NCI-H2227 (cell line): ENCODE measurements at regions not wholly inside any gene's neighbourhood (a gene's known extent, or its start where the extent isn't known, plus 50 kb on each side); places are given as distances from the start of the nearest gene placed in this dataset.
"Not testable (repeated sequence)": the region's sequence is repeated elsewhere in the genome, so short reads cannot be mapped to it uniquely, and the experiment has no call there.

Source experiments
- DNase-seq: peaks from one replicate; lab custom pipeline; 2025; ENCODE audit not compliant: unreplicated experiment; lab: John Stamatoyannopoulos, UW

DNA sequence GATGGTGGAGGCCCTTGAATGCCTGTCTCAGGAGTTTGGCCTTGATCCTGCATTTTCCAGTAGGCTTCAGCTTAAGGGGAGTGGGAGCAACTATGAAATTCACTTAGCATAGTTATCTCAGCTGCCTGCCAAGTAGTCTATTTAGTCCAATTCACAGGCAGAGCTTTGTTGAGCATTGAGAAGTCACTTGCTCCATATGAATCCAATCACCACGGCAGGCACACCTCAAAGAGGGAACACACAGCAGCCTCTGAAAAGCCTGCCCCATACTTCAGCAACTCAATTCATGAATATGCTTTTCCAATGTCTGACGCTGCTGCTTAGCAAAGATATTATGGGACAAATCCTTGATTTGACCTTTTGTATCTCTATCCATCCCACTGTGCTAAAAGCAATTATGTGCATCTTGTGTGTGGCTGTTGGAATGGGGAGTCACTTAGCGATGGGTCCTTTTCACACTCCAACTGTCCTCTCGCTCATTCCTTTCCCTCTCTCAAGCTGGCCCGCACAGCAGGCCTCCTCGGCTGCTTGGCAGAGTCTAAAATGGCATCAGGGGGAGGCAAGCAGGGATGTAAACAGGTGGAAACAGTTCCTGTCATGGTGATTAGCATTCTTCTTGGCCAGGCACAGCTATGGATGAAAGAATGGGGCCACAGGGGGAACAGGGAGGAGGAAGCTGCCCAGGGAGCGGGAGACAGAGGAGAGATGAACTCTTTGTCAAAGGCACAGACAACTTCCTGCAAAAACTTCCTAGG is 56.0 kb upstream of the LRPPRC start:
- DNase-seq = peak; percentile 45

- no peak for DNase-seq
Measured at GRCh38 chr2:44052584-44052983, 56.8 kb upstream of the LRPPRC start.

GRCh38 chr2:44053052-44053451 is 57.3 kb upstream of the LRPPRC start:
- no peak for DNase-seq

DNA sequence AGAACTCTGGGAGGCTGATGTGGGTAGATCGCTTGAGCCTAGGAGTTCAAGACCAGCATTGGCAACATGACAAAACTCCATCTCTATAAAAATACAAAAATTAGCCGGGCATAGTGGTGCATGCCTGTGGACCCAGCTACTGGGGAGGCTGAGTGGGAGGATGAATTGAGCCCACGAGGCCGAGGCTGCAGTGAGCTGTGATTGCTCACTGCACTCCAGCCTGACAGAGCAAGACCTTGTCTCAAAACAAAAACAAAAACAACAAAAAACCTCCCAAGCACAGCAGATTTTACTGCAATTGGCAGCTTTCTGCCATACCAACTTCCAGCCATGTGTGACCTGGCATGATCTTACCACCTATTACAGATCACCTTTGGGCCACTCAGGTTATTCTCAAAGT is 57.7 kb upstream of the LRPPRC start:
- no peak for DNase-seq

DNA sequence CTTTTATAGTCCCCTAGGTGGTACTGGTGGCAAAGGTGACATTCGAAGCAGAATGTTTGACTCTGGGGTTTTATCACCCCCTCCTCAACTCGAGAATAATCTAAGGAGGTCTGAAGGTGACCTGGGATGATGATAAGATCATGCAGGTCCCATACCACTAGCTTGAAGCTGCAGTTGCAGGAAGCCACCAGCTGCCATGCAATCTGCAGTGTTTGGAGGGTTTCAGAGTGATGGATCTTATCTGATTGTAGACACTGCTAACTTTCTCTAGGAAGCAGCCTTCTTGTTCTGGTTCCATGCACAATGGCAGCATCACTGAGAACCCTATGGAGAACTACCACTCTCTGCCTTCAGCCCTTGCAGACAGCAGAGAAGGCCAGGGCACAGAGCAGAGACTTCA is 59.4 kb upstream of the LRPPRC start:
- DNase-seq = no peak

GRCh38 chr2:44055664-44056063 is 59.9 kb upstream of the LRPPRC start:
- no peak for DNase-seq

- DNase-seq = no peak
Measured at GRCh38 chr2:44056947-44057346, 61.2 kb upstream of the LRPPRC start.

GRCh38 chr2:44060286-44060685 is 64.5 kb upstream of the LRPPRC start:
- not testable (repeated sequence) for DNase-seq

DNA sequence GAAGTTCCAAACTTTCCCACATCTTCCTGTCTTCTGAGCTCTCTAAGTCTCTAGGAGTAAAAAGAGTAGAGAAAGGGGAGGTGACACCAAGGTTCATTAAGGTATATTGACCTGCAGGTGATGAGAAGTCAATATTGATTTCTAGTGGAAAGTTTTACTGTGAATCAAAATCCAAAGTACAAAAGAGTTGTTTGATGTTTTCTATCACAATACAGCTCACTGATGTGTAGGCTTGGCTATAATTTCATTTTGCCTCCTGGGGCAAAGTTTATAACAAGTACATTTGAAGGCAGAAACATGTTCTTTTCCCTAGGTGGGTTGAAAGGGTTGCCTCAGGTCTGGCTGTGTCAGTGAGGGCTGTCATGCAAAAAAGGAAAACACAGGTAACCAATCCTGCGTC is 65.2 kb upstream of the LRPPRC start:
- no peak for DNase-seq

DNA sequence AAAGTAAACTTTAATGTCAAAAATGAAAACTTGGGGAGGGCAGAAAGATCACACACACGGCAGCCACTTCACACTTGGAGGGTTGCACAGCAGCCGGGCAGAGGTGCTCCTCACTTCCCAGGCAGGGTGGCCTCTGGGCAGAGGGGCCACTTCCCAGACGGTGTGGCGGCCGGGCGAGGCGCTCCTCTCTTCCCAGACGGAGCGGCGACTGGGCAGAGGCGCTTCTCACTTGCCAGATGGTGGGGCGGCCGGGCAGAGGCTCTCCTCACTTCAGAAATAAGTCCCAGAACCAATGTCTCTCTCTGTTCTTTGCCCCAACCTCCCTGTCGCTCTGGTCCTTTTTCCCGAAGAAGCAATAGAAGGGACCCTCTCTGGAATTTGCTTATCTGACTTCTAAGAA is 65.7 kb upstream of the LRPPRC start:
- DNase-seq = no peak

DNA sequence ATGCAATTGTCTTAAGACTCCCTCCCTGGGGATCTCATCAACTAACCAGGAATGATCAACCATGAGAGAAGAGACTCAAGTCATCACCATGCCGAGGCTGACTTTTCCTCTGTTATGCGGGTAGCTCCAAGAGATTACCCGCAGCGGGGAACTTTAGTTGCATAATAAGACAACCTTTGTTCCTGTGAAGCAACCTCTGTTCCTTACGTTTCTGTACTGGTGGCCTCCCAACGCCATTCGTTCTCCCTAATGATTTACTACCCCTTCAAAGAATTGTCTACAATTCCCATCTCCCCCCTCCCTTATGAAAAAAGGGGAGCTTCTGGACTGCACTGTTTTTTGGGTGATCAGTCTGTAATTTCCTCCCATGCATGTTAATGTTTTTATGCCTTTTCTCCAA is 66.1 kb upstream of the LRPPRC start:
- DNase-seq = no peak

DNA sequence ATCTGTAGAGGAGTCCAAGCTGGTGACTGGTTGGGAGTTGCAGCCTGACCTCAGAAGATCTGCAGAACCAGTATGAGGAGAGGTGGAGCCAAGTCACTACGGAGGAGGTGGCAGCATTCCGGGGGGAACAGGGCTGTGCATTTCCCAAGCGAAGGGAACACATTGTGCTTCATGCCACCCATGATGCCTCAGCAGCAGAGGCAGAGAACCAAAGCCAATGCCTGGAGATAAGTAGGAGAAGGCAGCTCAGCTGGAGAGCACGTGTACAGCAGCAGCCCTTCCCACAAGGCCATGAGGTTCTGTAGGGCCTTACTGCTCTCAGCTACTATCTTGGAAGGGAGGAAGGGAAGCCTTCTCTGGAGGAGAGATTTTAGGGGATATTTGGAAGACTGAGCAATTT is 67.2 kb upstream of the LRPPRC start:
- no peak for DNase-seq

GRCh38 chr2:44064281-44064680 is 68.5 kb upstream of the LRPPRC start:
- DNase-seq = not testable (repeated sequence)

GRCh38 chr2:44067012-44067790 is 71.4 kb upstream of the LRPPRC start:
- DNase-seq = not testable (repeated sequence)

DNA sequence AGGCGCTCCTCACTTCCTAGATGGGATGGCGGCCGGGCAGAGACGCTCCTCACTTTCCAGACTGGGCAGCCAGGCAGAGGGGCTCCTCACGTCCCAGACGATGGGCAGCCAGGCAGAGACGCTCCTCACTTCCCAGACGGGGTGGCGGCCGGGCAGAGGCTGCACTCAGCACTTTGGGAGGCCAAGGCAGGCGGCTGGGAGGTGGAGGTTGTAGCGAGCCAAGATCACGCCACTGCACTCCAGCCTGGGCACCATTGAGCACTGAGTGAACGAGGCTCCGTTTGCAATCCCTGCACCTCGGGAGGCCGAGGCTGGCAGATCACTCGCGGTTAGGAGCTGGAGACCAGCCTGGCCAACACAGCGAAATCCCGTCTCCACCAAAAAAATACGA is 72.0 kb upstream of the LRPPRC start:
- DNase-seq = not testable (repeated sequence)

GRCh38 chr2:44071454-44072046 is 75.8 kb upstream of the LRPPRC start:
- DNase-seq = no peak

DNA sequence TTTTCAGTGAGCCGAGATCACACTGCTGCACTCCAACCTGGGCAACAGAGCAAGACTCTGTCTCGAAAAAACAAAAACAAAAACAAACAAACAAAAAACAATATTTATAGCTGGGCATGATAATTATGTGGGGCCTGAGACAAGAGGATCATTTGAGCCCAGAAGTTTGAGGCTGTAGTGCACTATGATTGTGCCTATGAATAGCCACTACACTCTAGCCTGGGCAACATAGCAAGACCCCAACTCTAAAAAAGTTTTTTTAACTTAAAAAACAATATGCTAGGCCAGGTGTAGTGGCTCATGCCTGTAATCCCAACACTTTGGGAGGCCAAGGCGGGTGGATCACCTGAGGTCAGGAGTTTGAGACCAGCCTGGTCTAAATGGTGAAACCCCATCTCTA is 77.9 kb upstream of the LRPPRC start:
- not testable (repeated sequence) for DNase-seq

- DNase-seq = not testable (repeated sequence)
Measured at GRCh38 chr2:44074795-44075194, 79.0 kb upstream of the LRPPRC start.

GRCh38 chr2:44075541-44075940 is 79.8 kb upstream of the LRPPRC start:
- peak; percentile 79 for DNase-seq

- DNase-seq = peak; percentile 45
Measured at GRCh38 chr2:44077942-44078511, 82.2 kb upstream of the LRPPRC start.

DNA sequence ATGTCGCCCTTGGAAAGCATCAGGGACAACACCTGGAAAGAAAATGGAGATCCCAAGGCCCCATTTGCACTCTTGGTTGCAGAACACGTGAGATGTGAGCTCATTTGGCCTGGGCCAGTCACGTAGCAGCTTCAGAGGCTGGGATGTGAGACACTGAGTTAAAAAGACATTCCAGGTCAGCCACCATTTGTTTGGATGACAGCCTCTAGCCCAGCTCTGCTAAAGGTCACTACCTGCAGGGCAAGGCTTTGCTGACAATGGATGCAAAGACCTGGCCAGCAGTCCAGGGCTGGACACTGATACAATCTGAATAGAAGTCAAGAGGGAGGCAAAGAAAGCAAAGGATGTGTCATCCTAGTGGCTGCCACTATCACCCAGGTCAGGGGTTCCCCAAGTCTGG is 83.9 kb upstream of the LRPPRC start:
- DNase-seq = no peak

DNA sequence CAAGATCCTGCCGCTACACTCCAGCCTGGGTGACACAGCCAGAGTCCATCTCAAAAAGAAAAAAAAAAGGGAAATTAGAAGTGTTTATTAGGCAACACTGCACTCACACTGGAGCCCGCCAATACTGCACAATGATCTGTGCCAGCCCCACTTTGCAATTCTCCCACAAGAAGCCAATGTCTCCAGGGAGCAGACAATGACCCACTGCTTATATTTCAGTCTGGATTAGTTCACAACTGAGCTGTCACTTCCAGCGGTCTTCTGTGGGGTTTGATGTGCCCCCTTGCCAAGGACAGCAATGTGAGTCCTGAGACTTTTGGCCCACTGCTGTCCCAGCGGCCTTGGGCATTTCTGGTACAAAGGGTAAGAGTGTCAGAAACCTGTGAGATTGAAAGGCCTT is 85.6 kb upstream of the PPM1B start:
- no peak for DNase-seq
